ENCODE measurements at regions not wholly inside any gene's neighbourhood (a gene's known extent, or its start where the extent isn't known, plus 50 kb on each side); places are given as distances from the start of the nearest gene placed in this dataset.

DNA sequence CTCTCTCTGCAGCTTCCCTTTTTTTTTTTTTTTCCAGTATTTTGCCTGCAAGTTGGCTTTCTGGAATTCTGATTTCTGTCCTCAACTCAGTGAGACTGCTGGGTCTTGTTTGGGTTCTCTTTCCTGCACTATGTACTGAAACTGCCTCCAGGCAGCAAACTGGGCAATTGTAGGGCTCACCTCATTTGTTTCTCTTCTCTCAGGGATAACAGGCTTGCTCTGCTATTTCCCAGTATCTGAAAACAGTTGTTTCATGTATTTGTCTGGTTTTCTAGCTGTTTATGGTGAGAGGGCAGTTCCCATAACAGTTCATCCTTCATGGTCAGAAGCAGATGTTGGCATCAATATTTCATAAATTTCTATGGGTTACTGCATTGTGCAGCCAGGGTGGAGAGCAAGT lies 206.0 kb downstream of the CYRIA start:
- Histone ChIP-seq H3K4me1 (replicated peaks in 1 of 2) (no peaks in the 10 kb centered on the region), H3K36me3 (replicated peaks in 1 of 2) (no peaks in the 10 kb centered on the region), H3K27ac (no peak overlapping the region), H3K9me3 (replicated peaks in 1 of 3) (no peaks in the 10 kb centered on the region), H3K4me3 (no peak overlapping the region), H3K27me3 (no peaks in the 10 kb centered on the region)
- TF ChIP-seq, protein P1, sequence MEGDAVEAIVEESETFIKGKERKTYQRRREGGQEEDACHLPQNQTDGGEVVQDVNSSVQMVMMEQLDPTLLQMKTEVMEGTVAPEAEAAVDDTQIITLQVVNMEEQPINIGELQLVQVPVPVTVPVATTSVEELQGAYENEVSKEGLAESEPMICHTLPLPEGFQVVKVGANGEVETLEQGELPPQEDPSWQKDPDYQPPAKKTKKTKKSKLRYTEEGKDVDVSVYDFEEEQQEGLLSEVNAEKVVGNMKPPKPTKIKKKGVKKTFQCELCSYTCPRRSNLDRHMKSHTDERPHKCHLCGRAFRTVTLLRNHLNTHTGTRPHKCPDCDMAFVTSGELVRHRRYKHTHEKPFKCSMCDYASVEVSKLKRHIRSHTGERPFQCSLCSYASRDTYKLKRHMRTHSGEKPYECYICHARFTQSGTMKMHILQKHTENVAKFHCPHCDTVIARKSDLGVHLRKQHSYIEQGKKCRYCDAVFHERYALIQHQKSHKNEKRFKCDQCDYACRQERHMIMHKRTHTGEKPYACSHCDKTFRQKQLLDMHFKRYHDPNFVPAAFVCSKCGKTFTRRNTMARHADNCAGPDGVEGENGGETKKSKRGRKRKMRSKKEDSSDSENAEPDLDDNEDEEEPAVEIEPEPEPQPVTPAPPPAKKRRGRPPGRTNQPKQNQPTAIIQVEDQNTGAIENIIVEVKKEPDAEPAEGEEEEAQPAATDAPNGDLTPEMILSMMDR (IDR thresholded peaks at IDR 0.05): no peak
- no peak for TF ChIP-seq POLR2A (IDR thresholded peaks at IDR 0.05)
- intact Hi-C loops (cut with DNase I): no loop called here
- no peak for DNase-seq

DNA sequence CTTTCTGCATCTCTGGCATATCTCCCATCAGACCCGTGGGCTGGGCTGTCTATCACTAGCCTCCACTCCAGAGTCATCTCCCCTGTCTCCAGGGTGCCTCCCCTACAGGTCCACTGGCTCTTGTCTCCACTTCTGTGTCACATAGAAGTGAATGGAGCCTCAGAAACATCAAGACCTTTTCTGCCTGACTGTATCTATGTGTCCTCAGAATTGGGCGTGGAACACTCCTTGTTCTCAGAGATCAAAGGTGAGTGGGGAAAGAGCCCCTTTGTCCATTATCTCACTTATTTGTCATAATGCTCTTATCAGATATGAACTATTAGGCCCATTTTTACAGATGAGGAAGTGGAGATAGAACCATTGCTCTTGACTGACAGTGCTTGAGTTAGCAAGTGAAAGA lies 211.0 kb downstream of the CYRIA start:
- 60 to 92% (median 90%) methylated on average over 2 of the region's 2 CpGs for WGBS, 4 donors
- intact Hi-C loops (cut with DNase I): no loop called here
- no peaks in the 10 kb centered on the region for H3K4me1 ChIP-seq (replicated peaks in 1 of 2)

DNA sequence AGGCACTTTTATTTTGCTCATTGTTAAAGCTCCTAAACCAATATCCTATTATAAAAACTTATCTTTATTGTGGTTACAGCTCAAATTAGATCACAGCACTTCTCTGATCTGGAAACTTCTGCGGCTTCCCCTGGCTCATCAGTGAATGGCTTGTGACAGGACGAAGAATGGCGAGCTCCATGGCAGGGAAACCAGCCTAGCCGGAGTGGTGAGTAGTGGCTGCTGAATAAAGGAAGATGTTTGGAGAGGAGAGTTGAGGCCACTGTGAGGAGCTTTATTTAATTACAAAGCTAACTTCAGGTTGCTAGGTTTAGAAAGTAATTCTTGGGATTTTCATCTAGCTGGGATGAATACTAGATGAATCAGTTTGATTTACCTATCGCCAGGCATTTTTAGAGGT lies 213.5 kb downstream of the CYRIA start:
- H3K27me3 ChIP-seq: no peaks in the 10 kb centered on the region
- no peak for TF ChIP-seq POLR2A (IDR thresholded peaks at IDR 0.05)
- TF ChIP-seq, protein P1 (IDR thresholded peaks at IDR 0.05): no peak
- intact Hi-C loops (cut with DNase I): no loop called here
- WGBS, 4 donors: 91 to 97% (median 93%) methylated on average over 5 of the region's 5 CpGs
- no peak overlapping the region for H3K4me3 ChIP-seq
- no peaks in the 10 kb centered on the region for H3K36me3 ChIP-seq (replicated peaks in 1 of 2)
- H3K9me3 ChIP-seq (replicated peaks in 1 of 3): no peaks in the 10 kb centered on the region
- no peak overlapping the region for H3K27ac ChIP-seq
- H3K4me1 ChIP-seq (replicated peaks in 1 of 2): no peaks in the 10 kb centered on the region
- no peak for DNase-seq

More for the DNA sequence above, 211.0 kb downstream of the CYRIA start:
- no peak overlapping the region for H3K27ac ChIP-seq
- H3K27me3 ChIP-seq: no peaks in the 10 kb centered on the region
- no peak for DNase-seq
- H3K36me3 ChIP-seq (replicated peaks in 1 of 2): no peaks in the 10 kb centered on the region
- TF ChIP-seq, protein P1 (IDR thresholded peaks at IDR 0.05): no peak
- no peak for TF ChIP-seq POLR2A (IDR thresholded peaks at IDR 0.05)
- H3K4me3 ChIP-seq: no peak overlapping the region
- no peaks in the 10 kb centered on the region for H3K9me3 ChIP-seq (replicated peaks in 1 of 3)

DNA sequence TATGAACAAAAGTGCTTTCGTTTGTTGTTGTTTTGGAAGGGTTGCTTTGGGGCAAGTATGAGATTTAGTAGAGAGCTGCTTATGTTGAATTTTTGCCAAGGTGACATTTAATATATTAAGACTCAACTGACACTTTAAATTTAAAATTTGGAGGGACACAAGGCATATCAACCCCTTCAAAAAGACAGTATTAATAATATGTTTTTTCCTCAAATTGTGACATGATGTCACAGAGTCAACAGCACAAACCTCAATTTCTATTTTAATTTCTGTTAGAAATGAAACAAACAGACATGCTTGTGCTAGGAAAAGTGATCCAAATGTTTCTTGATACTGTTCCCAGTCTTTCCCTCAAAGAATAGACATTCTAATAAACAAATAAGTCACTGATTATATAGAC lies 218.9 kb downstream of the CYRIA start:
- Histone ChIP-seq H3K27ac (no peak overlapping the region), H3K9me3 (replicated peaks in 1 of 3) (no peaks in the 10 kb centered on the region), H3K4me3 (no peak overlapping the region), H3K27me3 (no peaks in the 10 kb centered on the region), H3K36me3 (replicated peaks in 1 of 2) (no peaks in the 10 kb centered on the region), H3K4me1 (replicated peaks in 1 of 2) (no peaks in the 10 kb centered on the region)
- no peak for DNase-seq
- 72 to 84% (median 76%) methylated on average over 1 of the region's 1 CpG for WGBS, 4 donors
- no peak for TF ChIP-seq POLR2A (IDR thresholded peaks at IDR 0.05)
- TF ChIP-seq, protein P1 (IDR thresholded peaks at IDR 0.05): no peak
- intact Hi-C loops (cut with DNase I): no loop called here
